ENCODE measurements at regions not wholly inside any gene's neighbourhood (a gene's known extent, or its start where the extent isn't known, plus 50 kb on each side); places are given as distances from the start of the nearest gene placed in this dataset.

DNA sequence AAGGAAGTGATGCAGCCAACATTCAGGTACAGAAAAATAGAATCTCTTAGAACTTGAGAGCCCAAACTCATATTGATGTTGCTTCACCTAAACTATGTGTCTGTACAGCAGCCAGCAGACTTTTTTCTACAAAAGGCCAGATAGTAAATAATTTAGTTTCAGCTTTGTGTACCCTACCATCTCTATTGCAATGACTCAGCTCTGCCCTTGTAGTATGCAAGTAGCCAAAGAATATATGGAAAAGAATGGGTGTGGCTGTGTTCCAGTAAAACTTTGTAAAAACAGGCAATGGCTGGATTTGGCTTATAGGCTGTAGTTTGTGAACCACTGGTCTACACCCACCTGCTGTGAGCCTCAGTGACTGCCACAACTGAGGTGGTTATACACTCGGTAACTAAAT, 392.5 kb upstream of the RARB start:
- Mint-ChIP-seq H3K4me3 (no peak overlapping the region), H3K4me1 (ENCODE audit: low read depth) (no peaks in the 10 kb centered on the region), H3K9me3 (no peaks in the 10 kb centered on the region), H3K27ac (no peak overlapping the region), H3K27me3 (no peaks in the 10 kb centered on the region), H3K36me3 (ENCODE audit: low read depth) (no peaks in the 10 kb centered on the region)
- intact Hi-C loops (cut with micrococcal nuclease), result no loop called here

GRCh38 chr3:25036633-25037032, 391.4 kb upstream of the RARB start:
- Mint-ChIP-seq H3K9me3 (no peaks in the 10 kb centered on the region), H3K27me3 (no peaks in the 10 kb centered on the region), H3K4me1 (ENCODE audit: low read depth) (no peaks in the 10 kb centered on the region), H3K27ac (no peak overlapping the region), H3K36me3 (ENCODE audit: low read depth) (no peaks in the 10 kb centered on the region), H3K4me3 (no peak overlapping the region)
- intact Hi-C loops (cut with micrococcal nuclease), result no loop called here

DNA sequence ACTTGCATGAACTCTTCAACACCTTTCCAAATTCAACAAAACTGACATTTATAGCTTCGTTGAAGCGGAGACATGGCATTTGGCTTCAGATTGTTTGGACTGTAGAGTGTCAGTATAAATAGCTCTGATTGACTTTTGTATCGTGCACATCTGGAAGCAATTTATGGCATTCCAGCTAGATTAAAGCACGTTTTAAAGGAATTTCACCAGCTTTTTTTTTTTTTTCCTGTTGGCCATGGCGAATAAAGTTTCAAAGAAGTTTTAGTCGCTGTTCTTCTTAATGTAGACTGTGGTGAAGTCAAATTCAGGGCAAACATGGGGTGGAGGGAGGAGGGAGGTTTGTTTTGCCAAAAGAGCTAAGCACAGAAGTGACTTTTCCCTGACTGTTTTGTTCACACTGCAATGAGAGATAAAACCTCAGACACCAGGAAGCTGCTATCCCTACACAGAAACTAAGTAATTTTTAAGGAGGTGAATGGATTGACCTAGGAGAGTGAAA, 391.0 kb upstream of the RARB start:
- Mint-ChIP-seq H3K27me3 (no peaks in the 10 kb centered on the region), H3K4me3 (no peak overlapping the region), H3K4me1 (ENCODE audit: low read depth) (no peaks in the 10 kb centered on the region), H3K27ac (no peak overlapping the region), H3K36me3 (ENCODE audit: low read depth) (no peaks in the 10 kb centered on the region), H3K9me3 (no peaks in the 10 kb centered on the region)
- intact Hi-C loops (cut with micrococcal nuclease), result no loop called here

DNA sequence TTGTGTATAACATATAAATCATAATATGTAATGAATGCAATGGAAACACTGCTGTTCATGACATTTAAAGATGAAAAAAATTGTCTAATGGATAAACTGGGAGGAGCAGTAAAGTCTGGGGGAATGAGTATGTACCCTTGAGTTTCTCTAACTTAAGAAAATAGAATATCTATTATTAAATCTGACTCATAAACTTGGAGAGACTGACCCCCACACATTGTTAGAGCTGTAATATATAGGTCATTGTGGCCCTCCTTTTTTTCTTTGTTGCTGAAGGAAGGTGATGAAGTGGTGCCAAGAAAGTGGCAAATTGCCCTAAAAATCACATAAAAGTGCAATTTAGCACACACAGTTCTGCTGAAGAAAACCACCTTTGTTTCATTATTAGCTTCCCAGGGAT, 389.8 kb upstream of the RARB start:
- H3K4me3 Mint-ChIP-seq, result no peak overlapping the region
- no peaks in the 10 kb centered on the region for H3K27me3 Mint-ChIP-seq
- H3K36me3 Mint-ChIP-seq (ENCODE audit: low read depth), result no peaks in the 10 kb centered on the region
- H3K9me3 Mint-ChIP-seq, result no peaks in the 10 kb centered on the region
- no peaks in the 10 kb centered on the region for H3K4me1 Mint-ChIP-seq (ENCODE audit: low read depth)
- no peak overlapping the region for H3K27ac Mint-ChIP-seq
- intact Hi-C loops (cut with micrococcal nuclease), result no loop called here

- Mint-ChIP-seq H3K27ac (no peak overlapping the region), H3K9me3 (no peaks in the 10 kb centered on the region), H3K27me3 (no peaks in the 10 kb centered on the region), H3K4me3 (no peak overlapping the region), H3K4me1 (ENCODE audit: low read depth) (no peaks in the 10 kb centered on the region), H3K36me3 (ENCODE audit: low read depth) (no peaks in the 10 kb centered on the region)
- intact Hi-C loops (cut with micrococcal nuclease), result no loop called here
These were observed 389.1 kb upstream of the RARB start for GRCh38 chr3:25038922-25039321.

GRCh38 chr3:25040748-25041147, 387.3 kb upstream of the RARB start:
- Mint-ChIP-seq H3K36me3 (ENCODE audit: low read depth) (no peaks in the 10 kb centered on the region), H3K27me3 (no peaks in the 10 kb centered on the region), H3K4me3 (no peak overlapping the region), H3K9me3 (no peaks in the 10 kb centered on the region), H3K4me1 (ENCODE audit: low read depth) (no peaks in the 10 kb centered on the region), H3K27ac (no peak overlapping the region)
- intact Hi-C loops (cut with micrococcal nuclease), result no loop called here

DNA sequence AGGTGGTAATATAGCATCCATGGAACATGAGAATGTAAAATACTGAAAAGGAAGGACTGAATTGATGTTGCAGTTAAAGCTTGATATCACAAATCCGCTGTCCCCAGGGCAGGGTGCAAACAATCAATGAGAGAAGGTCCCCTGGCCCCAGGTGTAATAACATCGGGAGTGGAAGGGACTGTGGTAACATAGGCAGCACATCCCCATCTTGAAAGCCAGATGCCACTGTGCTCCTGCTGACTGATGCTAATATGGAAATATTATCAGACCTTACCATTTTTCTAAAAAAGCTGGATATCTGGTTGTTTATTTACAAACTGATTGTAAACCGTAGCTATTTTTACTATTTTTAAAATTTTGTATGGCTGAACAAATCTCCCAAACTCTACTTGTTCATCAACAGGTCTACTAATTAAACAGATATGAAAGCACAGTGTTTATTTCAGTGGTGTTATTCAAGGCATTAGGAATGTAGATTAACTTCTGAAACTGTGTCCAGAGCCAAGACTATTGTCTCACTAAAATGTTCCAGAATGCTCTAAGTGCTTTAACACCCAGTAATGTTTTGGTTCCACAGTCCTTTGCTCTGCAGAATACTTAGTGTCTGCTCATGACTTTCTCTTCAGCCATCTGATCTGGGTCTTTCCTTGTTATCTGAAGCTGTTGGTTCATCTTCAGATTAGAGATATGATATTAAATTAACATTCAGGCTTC, 386.0 kb upstream of the RARB start:
- Mint-ChIP-seq H3K36me3 (ENCODE audit: low read depth) (no peaks in the 10 kb centered on the region), H3K4me1 (ENCODE audit: low read depth) (no peaks in the 10 kb centered on the region), H3K4me3 (no peak overlapping the region), H3K27ac (no peak overlapping the region), H3K27me3 (no peaks in the 10 kb centered on the region), H3K9me3 (no peaks in the 10 kb centered on the region)
- intact Hi-C loops (cut with micrococcal nuclease), result no loop called here

GRCh38 chr3:25043177-25043576, 384.9 kb upstream of the RARB start:
- no peaks in the 10 kb centered on the region for H3K27me3 Mint-ChIP-seq
- no peak overlapping the region for H3K27ac Mint-ChIP-seq
- H3K9me3 Mint-ChIP-seq, result no peaks in the 10 kb centered on the region
- H3K36me3 Mint-ChIP-seq (ENCODE audit: low read depth), result no peaks in the 10 kb centered on the region
- intact Hi-C loops (cut with micrococcal nuclease), result no loop called here
- H3K4me1 Mint-ChIP-seq (ENCODE audit: low read depth), result no peaks in the 10 kb centered on the region
- H3K4me3 Mint-ChIP-seq, result no peak overlapping the region

DNA sequence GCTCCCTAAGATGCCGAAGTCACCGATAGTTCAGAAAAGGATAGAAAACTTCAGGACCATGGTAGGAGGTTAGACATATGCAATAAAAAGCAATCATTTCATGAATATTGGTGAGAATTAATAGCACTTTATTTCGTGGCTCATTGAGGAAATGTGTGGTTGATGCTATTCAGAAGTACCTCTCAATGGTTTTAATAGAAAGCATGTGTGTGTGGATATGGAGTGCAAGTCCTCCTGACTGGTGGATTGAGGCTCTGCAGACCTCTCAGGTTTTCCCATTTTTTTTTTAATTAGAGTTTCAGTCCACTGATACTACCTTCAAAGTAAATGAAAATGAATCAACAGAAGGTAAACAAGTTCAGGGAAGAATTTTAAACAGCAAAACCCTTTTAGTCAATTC, 384.3 kb upstream of the RARB start:
- Mint-ChIP-seq H3K9me3 (no peaks in the 10 kb centered on the region), H3K27me3 (no peaks in the 10 kb centered on the region), H3K4me3 (no peak overlapping the region), H3K27ac (no peak overlapping the region), H3K4me1 (ENCODE audit: low read depth) (no peaks in the 10 kb centered on the region), H3K36me3 (ENCODE audit: low read depth) (no peaks in the 10 kb centered on the region)
- intact Hi-C loops (cut with micrococcal nuclease), result no loop called here

- H3K27me3 Mint-ChIP-seq, result no peaks in the 10 kb centered on the region
- no peaks in the 10 kb centered on the region for H3K9me3 Mint-ChIP-seq
- no peaks in the 10 kb centered on the region for H3K36me3 Mint-ChIP-seq (ENCODE audit: low read depth)
- H3K4me1 Mint-ChIP-seq (ENCODE audit: low read depth), result no peaks in the 10 kb centered on the region
- no peak overlapping the region for H3K27ac Mint-ChIP-seq
- intact Hi-C loops (cut with micrococcal nuclease), result no loop called here
- no peak overlapping the region for H3K4me3 Mint-ChIP-seq
These were observed 383.0 kb upstream of the RARB start for GRCh38 chr3:25044762-25045710.

GRCh38 chr3:25046911-25047771, 380.9 kb upstream of the RARB start:
- Mint-ChIP-seq H3K27me3 (no peaks in the 10 kb centered on the region), H3K27ac (no peak overlapping the region), H3K9me3 (no peaks in the 10 kb centered on the region), H3K4me1 (ENCODE audit: low read depth) (no peaks in the 10 kb centered on the region), H3K36me3 (ENCODE audit: low read depth) (no peaks in the 10 kb centered on the region), H3K4me3 (no peak overlapping the region)
- intact Hi-C loops (cut with micrococcal nuclease), result no loop called here

GRCh38 chr3:25049304-25049703, 378.8 kb upstream of the RARB start:
- intact Hi-C loops (cut with micrococcal nuclease), result no loop called here
- Mint-ChIP-seq H3K4me3 (no peak overlapping the region), H3K36me3 (ENCODE audit: low read depth) (no peaks in the 10 kb centered on the region), H3K4me1 (ENCODE audit: low read depth) (no peaks in the 10 kb centered on the region), H3K27me3 (no peaks in the 10 kb centered on the region), H3K27ac (no peak overlapping the region), H3K9me3 (peaks cover 6% of the 10 kb centered on the region)

GRCh38 chr3:25053360-25053759, 374.7 kb upstream of the RARB start:
- Mint-ChIP-seq H3K27ac (no peak overlapping the region), H3K9me3 (peaks cover 8% of the 10 kb centered on the region), H3K27me3 (no peaks in the 10 kb centered on the region), H3K36me3 (ENCODE audit: low read depth) (no peaks in the 10 kb centered on the region), H3K4me1 (ENCODE audit: low read depth) (no peaks in the 10 kb centered on the region), H3K4me3 (no peak overlapping the region)
- intact Hi-C loops (cut with micrococcal nuclease), result no loop called here

All from dendritic cell treated with granulocyte-macrophage colony-stimulating factor and Interleukin-4, amounts not matched to agents 40 ng/mL and 50 ng/mL, for 4 days (primary cell).